Colon (tissue), 2 donors: ENCODE measurements at regions not wholly inside any gene's neighbourhood (a gene's known extent, or its start where the extent isn't known, plus 50 kb on each side); places are given as distances from the start of the nearest gene placed in this dataset.

ENCODE experiments used
- FAIRE-seq: peaks from 2 replicates; lab custom pipeline; 2012; peaks lifted over from hg19 to GRCh38; lab: Jason Lieb, UNC
- donor health status: control.
- donor health status: control.

DNA sequence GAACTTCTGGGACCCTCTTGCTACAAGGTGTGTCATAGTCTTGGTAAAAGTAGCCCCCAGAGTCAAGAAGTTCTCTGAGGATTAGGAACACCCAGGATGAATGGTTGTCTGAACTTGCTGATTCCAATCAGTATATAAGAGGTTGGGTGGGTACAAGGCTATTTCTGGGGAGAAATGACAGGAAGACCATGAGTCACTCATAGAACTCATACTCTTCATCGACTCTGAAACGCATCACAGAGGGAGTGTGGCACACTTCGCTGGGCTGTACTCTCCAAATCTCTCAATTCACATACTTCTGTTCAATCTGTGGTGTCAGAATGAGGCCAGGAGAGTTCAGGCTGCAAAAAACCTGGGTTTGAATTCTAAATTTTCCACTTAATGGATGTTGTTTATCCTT, 193.2 kb upstream of the LEF1 start:
- FAIRE-seq, result no peak

DNA sequence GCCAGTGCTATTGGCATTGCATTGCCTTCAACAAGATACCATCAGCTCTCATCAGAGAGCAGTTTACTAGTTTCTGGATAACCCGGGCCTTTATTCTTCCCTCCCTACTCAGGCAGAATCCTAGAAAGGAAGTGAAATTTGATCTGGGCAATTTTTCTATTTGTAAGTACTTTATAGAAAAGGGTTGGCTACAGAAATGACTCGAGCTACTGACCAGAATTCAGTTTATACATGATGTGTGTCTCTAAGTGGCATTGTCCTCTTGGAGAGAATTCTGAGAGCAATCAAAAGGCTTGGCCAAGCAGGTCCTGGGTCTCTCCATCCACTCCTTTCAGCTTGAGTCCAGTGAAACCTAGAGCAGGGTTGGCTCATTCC, 192.7 kb upstream of the LEF1 start:
- FAIRE-seq, result no peak

DNA sequence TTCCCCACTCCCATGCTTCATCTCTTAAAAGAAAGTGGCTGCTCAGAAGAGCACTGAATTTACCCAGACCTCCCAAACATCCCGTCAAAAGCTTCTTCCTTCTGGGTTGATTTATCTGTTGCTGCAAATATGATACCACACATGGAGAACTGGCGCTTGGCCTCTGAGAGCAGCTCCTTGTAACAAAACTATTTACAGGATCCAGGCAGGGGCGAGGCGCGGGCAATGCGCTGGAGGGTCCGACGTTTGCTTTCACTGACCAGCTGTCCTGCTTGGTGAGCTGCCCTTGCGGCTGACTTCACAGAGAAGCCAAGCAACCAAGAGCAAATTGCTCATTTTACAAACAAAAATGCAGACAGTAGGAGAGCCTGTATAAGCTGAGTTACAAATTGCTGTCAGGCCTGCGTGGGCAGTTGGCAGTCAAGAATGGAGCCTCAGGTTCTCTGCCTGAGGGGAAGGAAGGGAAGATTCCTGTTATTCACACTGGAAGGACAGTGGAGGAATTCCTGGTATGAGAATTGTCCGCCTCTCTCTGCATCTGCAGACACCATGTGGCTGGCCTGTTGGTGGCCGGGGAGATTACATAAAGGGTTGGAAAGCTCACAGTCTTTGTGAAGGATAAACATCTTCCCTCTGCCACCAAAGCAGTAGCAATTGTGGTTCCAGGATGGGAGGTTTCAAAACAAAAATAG, 192.2 kb upstream of the LEF1 start:
- FAIRE-seq, result no peak

DNA sequence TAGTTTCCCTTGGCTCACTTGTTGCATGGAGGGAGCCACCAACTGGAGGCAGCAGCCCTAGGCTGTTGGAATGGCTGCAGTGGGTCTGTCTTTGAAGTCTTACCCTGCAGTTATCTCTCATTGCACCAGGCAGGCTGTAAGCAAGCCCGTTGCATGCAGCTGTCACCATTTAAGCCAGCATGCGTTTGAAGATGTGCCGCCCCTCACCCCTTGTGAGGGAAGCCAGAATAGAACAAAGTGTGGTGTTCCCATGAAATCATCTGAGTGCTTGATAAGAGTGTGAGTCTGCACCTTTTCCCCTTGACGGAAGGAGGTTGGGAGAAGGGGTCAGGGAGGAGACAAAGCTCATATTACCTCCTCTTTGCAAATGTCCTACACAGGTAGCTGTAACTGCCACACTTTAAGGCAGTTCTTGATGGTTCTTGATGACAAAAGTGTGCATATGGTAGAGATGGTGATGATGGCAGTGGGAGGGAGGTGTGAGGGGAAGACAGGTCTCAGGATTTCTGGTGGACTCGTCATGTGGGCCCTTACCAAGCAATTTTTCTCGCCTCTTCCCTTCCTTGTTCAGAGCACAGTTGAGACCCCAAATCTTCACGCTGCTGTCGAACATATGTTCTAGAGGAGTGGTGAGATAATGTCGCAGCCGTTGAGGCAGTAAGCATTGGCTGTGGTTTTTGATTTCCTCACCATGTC, 191.4 kb upstream of the LEF1 start:
- FAIRE-seq, result no peak

DNA sequence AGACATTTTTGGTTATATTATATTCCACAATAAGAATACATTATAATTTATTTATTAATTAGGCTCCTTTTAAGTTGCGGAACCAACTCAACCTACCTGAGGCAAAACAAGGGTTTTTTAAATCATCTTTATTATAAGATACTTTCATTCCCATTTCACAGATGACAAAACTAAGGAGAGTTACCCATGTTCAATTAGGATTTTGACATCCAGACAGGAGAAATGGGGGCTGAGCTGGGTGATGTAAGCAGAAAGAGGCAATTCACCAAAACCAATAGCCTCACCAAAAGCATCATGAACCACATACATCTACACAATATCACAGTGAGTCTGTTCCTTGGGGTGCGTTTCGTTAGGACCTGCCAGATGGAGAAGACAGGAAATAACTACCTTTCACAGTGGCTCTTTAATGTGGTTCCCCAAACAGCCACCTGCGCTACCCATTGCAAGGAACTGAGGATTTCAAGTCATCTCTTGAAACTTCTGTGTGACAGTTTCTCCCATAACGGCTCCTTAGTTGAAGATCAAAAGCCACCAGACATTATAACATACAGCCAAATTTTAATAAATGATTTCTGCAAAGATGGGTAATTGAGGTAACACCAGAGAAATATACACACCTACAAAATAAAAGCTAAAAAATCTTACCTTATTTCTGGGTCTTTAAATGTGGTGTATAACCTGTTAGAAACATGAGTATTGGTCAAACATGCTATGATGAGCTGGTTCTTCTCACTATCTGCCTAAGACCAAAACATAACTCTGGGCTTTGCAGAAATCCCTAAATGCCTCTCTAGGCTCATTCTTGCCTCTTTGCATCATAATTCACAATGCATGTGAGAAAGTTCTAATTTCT, 190.6 kb upstream of the LEF1 start:
- no peak for FAIRE-seq

DNA sequence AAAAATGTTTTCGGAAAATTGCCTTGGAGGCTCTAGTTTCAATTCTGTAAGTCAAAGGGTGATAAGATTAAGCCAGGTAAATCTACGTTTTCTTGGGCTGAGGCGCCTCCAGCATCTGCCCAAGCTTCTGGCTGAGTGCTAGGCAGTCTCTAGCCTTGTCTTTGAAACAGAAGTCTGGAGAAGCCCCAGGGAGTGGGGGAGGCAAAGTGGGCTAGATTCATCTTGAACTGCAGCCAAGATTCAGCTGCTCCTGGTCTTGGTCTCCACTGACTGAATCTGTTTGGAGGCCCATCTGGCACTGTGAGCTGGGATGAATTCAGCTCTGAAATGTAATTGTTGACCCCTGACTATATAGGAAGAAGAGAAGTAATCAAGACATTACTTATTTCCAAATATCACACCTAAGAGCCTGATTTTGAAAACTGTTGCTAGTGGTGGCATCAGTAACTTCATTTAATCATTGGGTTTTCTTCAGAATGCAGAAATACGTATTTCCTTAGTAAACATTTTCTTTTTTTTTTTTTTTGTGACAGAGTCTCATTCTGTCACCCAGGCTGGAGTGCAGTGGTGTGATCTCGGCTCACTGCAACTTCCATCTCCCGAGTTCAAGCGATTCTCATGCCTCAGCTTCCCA, 187.3 kb upstream of the LEF1 start:
- FAIRE-seq, result no peak

DNA sequence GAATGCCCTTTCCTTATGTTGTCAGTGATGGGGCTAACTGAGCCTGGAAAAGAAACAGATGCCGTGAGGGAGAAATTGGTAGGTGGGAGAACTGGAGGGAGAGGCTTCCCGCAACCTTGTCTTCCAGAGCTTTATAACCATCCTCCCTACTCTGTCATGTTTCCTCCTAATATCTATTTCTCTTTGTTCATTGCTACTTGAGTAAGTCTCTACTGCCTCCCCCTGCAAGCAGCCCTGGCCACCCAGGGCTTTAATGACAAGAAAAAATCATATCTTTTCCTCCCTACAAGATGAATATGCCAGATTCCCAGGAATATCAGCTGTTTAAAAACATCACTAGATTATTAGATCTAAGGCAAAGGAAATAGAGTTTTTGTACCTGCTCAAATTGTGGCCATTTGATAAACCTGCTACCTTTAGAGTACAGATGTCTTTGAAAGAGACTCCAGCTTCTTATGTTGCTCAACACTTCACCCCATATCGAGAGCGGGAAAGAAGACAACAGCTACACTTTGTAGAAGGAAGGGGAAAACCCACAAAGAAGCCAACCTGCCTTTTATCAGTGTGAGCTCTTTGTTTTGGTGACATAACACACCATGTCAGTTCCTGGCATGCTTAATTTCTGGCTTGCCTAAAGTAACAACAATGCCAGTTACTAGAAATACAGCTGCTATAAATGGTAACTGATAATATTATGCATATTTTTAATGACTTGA, 186.6 kb upstream of the LEF1 start:
- FAIRE-seq, result no peak

DNA sequence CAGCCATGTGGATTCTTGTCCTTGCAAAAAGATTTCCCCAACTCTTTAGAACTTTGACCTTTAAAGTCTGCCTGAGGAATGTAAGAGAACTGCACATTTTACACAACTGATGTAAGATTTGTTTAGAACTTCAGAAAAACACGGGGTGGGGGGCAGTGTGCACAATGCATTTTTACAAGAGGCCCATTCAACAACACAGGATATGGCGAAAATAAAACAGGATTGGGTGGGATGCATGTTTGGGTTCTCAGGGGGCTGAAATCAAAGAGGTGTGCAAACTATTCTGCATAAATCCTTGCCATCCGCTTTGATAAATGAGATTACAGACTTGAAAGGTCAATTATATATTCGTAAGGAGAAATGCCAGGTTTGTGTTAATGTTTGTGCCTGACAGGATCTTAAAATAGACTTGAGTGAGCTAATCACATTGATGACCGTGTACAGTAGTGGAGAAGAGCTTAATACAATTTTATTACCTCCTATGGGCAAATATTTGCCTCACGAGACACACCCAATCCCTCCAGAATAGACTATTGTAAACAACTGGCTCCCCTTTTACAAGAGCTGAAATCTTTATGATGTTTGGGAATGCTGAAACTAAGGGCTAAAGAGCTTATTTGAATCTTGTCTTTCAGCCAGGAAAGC, 184.1 kb upstream of the LEF1 start:
- FAIRE-seq, result no peak

DNA sequence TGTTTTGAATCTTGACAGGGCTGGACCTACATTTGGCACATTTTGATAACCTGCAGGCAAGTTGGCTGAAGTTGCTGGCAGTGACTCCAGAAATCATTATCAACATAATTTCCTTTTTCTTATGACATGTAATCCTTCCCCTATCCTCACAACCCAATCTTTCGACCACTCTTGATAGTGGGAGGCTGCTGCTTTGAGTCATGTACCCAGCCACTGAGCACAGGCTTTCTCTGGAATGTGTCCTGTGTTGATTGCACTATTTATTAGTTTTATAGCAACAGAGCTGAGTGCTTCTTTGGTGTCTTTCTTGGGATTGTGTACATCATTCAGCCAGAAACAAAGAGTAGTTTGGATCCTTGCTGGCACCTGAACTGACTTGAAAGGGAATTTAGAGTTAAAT, 183.1 kb upstream of the LEF1 start:
- no peak for FAIRE-seq

DNA sequence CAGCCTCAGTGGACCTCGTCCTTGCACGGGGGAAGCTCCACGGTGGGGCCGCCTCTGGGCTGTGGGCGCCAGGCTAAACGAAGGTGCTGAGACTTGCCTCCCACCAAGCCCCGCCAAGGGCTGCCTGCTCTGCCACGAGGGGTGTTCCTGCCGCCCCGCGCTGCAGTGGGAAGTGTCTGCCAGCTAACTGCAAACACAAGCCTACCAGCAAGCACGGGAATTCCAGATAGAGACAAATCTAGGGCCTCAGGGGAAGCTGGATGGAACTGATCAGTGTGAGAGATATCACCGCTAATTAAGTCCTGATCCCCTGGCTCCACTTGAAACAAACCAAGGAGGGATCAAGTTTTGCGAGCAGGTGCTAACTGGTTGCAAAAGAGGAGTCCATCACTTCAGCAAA, 181.6 kb upstream of the LEF1 start:
- no peak for FAIRE-seq

DNA sequence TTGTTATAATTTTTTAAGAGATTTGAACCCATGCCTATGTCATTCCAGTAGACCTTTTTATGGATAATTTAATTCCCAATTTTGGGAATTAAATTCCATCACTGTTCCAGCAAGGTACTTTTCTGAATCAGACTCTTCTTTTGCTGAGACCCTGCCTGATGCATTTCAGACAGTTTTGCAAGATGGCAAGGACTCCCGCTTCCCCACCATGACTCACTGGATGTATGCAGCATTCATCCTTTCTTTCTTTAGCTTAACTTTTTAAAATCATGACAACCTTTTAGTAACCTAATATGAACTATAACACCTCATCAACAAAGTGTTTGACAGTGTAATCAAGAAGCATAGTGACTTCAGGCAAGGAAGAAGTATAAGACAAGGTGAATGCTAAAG, 178.1 kb upstream of the LEF1 start:
- FAIRE-seq, result no peak

DNA sequence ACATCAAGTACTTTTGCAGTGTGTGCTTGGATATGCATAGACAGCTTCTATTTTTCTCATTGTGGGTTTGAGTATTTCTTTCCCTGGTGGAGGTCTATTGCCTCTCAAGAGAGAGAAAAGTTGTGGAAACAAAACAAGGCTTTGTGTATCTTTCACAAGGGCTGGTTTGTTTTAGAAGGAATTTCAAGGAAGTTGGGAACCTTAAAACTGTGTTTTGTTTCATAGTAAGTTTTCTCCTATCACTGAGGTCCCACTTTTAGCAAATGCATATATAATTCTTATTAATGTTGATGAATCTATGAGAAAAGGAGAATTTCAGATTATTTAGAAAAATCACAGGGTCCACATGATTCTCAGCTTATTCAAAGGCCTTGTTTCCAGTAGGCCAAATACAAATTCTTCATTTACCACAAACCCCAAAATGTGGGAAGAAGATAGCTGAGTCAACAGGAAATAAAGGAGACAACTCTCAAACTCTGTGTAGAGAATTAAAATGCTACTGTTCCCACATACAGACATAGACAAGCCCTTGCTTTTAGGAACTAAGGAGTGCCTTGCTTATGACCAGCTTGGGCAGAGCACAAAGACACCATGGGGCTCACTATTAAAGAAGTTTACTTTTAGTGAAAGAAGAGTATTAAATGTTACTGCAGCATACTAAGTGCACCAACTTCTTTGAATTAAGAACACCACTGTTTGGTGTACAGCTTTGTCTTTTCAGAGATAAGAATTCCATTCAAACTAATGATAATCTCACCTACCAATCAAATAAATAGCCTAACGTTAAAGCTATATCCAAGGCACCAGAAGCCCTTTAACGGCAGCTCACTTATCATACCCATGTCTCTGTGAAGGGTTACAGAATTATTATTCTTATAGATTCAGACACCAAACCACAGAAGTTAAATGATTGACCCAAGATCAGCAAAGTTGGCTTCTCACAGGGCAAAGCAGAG, 177.4 kb upstream of the LEF1 start:
- no peak for FAIRE-seq

DNA sequence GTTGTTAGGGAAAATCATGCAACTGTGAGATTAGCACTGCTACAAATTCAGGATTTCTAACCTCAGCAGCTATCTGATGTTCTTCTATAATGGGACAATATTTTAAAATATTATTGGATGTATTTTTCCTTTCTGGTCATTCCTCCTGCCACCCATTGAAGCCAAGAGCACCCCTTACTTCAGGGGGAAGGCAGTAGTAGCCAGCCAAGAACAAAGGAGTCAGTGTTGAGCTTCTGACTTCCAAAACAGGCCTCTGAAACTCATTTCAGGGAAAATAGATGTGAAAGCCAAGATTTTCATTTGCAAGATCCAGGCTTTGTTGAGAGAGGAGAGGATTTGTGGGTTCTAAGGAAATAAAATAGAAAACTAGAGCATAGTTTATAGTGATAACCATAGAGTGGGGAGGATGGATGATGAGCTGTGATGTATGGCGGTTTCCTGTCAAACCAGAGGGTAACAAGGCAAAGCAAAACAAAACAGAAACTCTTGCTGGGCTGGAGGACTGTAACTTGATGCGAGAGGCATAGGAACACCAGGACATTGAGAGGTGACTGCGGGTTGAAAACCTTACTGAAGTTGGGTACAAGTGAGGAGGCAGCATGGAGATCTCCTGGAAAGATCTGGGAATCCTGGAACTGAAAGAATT, 173.7 kb upstream of the LEF1 start:
- FAIRE-seq, result no peak

DNA sequence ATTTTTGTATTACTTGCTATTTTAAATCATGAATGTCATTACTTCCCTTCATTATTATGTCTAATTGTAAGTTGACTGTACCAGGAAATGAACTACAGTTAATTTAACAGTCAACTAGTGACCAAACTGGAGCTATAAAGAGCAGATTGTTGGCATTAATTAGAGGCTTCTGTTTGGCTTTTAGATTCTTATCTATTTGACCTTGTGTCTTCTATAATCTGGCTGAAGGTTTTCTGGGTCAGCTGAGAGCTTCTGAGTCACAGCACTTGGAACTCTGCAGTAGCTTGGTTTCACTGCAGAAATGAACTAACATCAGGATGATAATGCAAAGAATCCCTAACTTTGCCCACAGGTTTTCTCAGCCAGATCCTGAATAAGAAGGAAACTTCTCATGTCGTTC, 169.2 kb upstream of the LEF1 start:
- no peak for FAIRE-seq

DNA sequence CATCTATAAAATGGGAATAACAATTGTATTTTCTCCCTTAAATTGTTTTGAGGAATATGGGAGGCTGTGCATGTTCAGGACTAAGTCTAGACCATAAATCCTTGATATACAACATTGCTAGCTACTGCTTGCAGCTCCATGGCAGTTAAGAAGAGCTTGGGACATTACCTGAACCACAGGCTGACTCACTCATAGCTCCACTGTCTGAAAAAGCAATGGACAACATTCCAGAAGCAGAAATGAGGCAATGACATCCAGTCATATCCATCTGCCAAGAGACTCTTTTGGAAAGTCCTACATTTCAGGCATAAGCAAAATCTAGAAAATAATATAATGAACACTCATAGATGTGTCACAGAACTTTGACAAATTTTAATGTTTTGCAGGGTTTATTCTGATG, 167.3 kb upstream of the LEF1 start:
- no peak for FAIRE-seq

DNA sequence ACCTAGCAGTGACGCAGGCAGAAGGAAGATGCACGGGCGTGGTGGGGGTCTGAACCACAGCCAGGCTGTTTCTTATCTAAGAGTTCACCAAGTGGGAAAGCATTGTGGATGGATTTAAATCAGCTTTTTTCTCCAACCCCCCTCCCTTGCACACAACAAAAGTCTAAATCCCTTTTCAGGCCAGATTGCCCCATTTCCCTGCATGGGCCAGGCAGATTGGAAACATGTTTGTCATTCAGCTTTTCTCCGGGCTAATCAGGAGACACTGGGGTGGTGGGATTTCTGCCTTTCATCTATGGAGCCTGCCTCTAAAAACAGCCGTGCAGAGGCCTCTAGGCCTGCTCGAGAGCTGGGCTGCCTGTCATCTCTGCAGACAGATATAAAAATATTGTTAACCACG, 166.3 kb upstream of the LEF1 start:
- FAIRE-seq, result no peak

DNA sequence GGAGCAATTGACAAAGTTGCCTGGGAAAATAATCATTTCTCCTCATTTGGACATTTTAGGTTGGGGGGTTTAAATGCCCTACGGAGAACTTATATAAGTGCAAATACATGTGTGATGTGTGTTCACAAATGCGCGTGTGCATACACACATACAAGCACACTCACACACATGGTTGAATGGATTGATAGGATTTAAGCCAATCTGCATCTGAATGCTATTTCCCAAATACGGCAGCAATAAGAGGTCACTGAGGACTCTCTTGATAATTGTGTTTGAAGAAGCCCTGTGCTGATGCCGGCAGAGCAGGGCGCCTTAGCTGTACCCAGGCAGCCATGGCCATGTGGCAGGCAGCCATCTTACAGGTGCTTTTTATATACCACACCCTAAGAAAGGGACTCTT, 165.3 kb upstream of the LEF1 start:
- no peak for FAIRE-seq

DNA sequence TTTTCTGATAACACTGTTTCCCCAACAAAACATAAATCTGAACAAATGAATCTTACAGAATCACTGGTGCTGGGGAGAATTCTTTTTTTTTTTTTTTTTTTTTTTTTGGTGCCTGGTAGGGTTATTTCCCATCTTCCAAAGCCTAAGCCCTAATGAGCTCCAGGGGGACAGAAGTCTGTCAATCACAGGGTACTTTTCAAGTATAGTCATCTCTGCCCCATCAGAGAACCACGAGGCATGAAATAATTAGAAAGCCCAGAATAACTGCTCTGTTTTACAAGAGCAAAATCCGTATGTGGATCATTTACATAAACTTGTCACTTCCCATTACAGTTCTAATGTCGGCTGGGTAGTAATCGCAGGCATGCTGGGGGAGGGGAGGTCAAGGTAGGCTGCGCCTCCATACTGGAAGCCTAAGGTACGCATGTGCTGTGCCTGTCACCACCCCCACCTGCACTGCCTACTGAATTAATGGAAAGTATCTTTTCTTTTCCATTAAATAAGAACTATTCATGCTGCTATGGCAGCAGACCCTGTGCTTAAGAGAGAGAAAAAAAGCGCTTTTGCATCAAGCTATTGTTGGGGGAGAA, 164.7 kb upstream of the LEF1 start:
- FAIRE-seq, result no peak

DNA sequence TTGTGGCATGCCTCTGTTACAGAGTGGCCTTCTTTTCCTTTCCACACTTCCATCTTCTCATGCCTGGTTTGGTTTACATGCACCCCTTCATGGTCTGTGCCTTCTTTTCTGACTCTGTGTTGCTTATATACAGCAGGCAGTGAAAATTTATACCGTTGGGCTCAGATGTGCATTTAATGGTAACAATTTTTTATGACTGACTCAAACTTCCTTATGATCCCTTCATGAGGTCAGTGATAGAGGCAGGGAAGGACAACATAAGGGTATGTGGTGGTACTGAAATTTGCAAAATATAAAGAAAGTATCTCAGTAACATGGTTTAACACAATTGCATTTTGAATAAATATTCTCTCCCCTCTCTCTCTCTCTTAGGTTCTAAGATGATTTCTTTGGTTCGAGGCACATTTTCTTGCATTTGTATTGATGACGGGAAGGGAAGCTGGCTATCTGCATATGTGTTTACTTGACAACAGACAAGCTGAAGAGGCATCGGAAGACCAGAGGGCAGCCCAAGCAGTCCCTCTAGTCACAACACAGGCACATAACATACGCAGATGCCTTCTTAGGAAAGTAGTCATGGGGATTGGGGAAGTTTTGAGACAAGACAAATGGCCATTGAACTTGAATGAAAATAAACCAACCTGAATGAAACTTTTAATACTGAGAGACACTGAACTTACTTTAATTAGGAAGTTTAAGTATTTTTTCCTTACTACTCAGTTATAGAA, 163.3 kb upstream of the LEF1 start:
- no peak for FAIRE-seq
